ENCODE measurements at regions not wholly inside any gene's neighbourhood (a gene's known extent, or its start where the extent isn't known, plus 50 kb on each side); places are given as distances from the start of the nearest gene placed in this dataset.
"Not testable (repeated sequence)": the region's sequence is repeated elsewhere in the genome, so short reads cannot be mapped to it uniquely, and the experiment has no call there.

GRCh38 chr20:24418731-24419130 lies 50.7 kb upstream of the SYNDIG1 start:
- no peak for DNase-seq (ENCODE audit: low spot score)

DNA sequence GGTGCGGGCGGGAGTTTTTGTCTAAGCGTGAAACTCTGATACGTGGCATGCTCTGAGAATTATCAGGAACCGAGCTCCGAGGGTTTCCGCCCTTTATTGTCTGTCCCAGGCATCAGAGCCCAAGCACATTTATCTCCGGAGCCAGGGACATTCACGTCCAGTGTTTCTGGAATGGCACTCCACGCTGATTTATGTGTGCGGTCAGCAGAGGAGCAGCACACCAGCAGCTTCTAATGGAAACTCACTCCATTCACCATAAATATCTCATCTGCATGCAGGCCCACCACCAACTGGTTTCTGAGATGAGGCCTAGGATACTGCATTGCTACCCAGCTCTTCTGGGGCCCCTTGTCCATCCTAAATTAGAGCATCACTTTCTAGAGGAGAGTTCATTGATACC lies 51.9 kb upstream of the SYNDIG1 start:
- no peak for DNase-seq (ENCODE audit: low spot score)

GRCh38 chr20:24415444-24415843 lies 54.0 kb upstream of the SYNDIG1 start:
- not testable (repeated sequence) for DNase-seq (ENCODE audit: low spot score)

DNA sequence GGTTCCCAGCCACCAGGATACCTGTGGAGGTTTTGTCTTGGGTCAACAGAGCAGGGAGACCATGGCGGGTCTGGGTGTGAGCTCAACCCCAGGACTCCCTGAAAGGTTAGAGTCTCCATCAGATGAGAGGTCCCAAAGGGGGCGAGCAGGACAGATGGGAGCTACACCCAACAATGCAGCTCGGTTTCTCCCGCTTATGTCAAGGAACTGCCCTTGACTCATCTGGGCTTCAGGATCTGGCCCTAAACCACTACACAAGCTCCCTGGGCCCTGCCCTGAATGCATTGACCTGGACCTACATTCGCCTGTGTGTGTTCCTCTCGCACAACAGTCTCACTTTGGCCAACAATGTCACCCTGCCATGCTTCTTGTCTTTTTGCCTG lies 57.6 kb upstream of the SYNDIG1 start:
- DNase-seq (ENCODE audit: low spot score): no peak

- no peak for DNase-seq (ENCODE audit: low spot score)
Observed at GRCh38 chr20:24411003-24411833, 58.2 kb upstream of the SYNDIG1 start.

- DNase-seq (ENCODE audit: low spot score): no peak
Observed at GRCh38 chr20:24407151-24407550, 62.3 kb upstream of the SYNDIG1 start.

GRCh38 chr20:24406750-24407149 lies 62.7 kb upstream of the SYNDIG1 start:
- DNase-seq (ENCODE audit: low spot score): no peak

DNA sequence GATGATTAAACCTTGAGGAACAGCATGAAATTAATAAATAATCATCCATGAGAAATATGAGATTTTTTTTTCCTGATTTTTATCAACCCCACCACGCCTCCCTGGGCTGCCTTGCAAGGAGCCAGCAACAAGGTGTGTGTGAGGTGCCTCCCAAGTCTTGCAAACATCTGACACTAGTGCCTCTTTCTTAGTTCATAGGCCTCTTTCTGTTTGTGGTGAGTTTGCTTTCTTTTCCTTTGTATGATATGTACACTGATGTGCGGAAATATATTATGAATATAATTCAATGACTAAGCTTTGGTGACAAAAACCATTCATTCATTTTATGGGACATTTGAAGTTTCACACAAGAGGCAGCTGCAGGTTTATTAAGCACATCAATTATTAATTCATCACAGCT lies 63.2 kb upstream of the SYNDIG1 start:
- DNase-seq (ENCODE audit: low spot score): no peak

DNA sequence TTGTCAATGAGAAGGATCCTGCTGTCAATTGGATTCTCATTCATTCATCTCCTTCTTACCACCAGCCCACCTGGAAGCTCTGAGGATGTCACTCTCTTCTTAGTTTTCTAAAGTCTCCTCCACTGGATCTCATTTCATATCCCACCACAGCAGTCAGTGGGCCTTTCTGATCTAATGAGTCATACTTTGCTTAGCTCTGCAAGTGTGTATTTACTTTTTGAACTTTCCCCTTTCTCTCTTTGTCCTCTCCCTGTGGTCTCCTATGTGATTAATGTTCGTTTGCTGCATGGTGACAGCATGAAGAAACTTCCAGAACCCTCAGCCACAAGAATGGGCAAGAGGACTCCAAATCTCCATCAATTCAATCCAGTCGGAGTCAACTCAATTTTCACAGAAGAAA lies 63.6 kb upstream of the SYNDIG1 start:
- no peak for DNase-seq (ENCODE audit: low spot score)

DNA sequence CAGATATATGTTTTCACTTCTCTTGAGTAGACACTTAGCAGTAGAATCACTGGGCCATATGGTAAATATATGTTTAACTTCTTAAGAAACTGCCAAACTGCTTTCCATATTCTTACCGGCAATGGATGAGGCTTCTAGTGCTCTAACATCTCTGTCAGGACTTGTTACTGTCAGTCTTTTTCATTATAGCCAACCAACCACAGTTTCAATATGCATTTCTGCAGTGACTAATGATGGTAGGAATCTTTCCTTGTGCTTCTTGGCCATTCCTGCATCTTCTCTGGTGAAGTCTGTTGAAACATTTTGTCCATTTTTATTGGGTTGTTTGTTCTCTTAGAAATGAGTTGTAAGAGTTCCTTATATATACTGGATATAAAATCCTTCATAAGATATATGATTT lies 66.0 kb upstream of the SYNDIG1 start:
- no peak for DNase-seq (ENCODE audit: low spot score)

GRCh38 chr20:24402188-24402587 lies 67.2 kb upstream of the SYNDIG1 start:
- no peak for DNase-seq (ENCODE audit: low spot score)

- DNase-seq (ENCODE audit: low spot score): no peak
Observed at GRCh38 chr20:24395151-24395550, 74.3 kb upstream of the SYNDIG1 start.

DNA sequence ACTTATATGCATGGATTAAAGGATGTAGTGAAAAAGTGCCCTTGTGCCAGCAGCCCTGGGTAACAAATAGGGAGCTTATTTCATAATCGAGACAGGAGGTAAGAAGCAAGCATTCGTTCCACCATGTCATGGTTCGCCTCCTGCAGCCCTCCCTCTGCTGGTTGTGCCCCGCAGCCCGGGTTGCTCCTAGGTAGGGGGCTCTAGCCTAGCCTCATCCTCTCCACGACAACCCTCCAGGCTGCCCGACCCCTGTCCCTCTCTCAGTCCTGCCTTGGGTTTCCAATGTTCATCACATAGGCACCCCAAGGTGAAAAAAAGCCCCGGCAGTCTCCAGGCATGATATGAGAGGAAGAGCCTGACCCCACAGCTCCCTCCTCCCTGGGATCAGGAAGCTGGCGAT lies 75.5 kb upstream of the SYNDIG1 start:
- DNase-seq (ENCODE audit: low spot score): no peak

DNA sequence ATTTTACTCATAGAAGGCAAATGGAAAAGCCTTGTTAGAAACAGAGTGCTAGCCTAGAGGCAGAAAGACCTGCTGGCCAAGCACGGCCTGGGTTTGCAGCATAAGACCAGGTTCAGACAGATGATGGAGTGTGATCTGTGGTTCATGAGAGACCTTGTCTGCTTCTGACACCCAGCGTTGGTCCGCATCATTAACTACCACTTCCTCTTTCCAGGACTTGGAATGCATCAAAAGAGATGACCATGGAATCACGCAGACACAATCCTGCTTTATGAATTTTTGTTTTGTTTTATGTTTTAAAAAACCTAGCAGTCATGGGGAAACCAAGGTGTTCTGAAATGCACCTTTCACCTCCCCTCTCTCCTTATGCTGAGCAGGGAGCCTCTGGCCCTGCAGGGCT lies 76.8 kb upstream of the SYNDIG1 start:
- no peak for DNase-seq (ENCODE audit: low spot score)

GRCh38 chr20:24389686-24390085 lies 79.7 kb upstream of the SYNDIG1 start:
- DNase-seq (ENCODE audit: low spot score): peak; percentile 73

- DNase-seq (ENCODE audit: low spot score): no peak
Observed at GRCh38 chr20:24388828-24389380, 80.5 kb upstream of the SYNDIG1 start.

DNA sequence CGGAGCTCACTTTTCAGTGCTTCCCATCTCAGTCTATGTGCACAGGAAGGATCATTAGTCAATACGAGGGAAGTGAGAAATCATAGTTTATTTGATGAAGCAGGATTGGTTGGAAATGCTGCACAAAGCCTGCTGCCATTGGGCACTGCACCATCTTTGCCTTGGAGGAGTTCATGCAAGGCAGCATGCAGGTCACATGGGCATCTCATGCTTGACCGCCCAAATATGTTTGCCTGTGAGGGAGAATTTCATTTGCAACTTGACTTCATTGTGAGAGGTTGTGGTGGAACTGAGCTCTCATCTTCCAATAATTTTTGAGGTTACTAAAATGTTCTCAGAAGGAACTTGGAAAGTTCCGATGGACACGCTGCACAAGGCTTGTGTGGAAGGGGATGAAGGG lies 83.9 kb upstream of the SYNDIG1 start:
- DNase-seq (ENCODE audit: low spot score): no peak

- DNase-seq (ENCODE audit: low spot score): no peak
Observed at GRCh38 chr20:24384865-24385264, 84.6 kb upstream of the SYNDIG1 start.

DNA sequence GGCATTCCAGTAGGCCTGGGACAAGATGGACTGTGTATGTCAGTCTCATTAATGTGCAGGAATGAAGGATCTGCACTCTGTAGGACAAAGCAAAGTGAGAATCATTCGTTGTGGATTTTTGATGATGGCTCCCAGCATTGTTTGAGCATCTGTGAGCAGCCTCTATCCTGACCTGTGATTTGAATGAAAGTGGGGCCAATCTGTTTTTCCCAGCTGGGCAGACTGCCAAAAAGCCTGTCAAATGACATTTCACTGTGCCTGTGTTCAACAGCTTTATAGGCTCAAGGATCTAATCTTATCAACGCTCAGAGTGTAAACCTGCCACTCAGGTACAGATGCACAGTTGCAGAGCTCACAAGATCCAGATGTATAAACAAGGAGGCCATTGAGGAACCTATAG lies 86.7 kb upstream of the SYNDIG1 start:
- DNase-seq (ENCODE audit: low spot score): no peak

- DNase-seq (ENCODE audit: low spot score): no peak
Observed at GRCh38 chr20:24382331-24382730, 87.1 kb upstream of the SYNDIG1 start.

DNA sequence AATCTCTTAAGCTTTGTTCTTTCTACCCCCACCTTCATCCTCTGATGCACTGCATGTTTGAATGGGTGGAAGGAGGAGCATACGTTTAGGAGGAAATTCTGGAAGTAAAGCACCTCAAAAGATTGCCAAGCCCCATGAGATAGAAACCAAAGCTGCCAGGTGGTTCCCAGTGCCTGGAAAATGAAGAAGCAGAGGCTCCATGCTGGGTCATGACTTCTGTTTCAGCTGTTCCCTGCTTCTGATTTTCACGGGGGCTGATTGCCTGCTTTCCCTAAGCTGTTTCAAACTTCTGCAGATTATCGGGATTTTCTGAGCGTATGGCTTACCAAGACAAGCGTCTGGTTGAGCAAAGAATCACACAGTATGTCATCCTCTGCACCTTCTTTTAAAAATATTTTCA lies 87.5 kb upstream of the SYNDIG1 start:
- no peak for DNase-seq (ENCODE audit: low spot score)

GRCh38 chr20:24379484-24379927 lies 89.9 kb upstream of the SYNDIG1 start:
- no peak for DNase-seq (ENCODE audit: low spot score)

- no peak for DNase-seq (ENCODE audit: low spot score)
Observed at GRCh38 chr20:24378661-24379483, 90.6 kb upstream of the SYNDIG1 start.

Measured in CD4-positive, alpha-beta T cell treated with Interleukin-6 at 100 ng/mL for 8 hours (primary cell).